C4-2B (cell line): ENCODE measurements at regions not wholly inside any gene's neighbourhood (a gene's known extent, or its start where the extent isn't known, plus 50 kb on each side); places are given as distances from the start of the nearest gene placed in this dataset.

Source experiments
- ZFX ChIP-seq: fragments of 450-650 bp; IDR thresholded peaks from 2 replicates; pipeline ENCODE4 v1.6.1; 2017
- TF ChIP-seq, protein P1 (sequence below): fragments of 450-650 bp; conservative IDR thresholded peaks from 2 replicates; pipeline ENCODE4 v1.5.1; 2017; ENCODE audit warnings: mild to moderate bottlenecking

DNA sequence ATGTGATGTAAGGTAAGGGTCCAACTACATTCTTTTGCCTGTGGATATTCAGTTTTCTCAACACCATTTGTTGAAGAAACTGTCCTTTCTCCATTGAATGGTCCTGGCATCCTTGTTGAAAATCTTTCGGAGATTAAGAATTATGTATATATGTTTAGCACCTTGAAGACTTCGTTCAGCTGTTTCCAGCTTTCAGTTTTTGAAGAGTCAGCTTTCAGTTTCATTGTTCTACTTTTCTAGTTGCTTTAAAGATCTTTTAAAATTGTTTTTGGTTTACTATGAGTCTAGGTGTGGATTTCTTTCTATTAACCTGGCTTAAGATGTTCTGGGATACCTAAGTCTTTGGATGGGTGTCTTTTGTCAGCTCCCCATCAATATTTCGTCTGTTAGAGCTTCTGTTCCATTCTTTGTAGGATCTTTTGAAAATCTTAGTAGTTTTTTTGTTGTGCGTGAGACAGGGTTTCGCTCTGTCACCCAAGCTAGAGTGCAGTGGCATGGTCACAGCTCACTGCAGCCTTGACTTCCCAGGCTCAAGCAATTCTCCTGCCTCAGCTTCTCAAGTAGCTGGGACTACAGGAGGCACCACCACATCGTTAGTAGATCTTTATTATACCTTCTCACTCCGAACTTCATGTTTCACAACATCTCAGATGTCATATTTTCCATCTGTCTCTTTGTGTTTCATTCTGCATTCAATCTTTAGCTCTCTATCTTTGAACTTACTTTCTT is 353.5 kb upstream of the B3GALT2 start:
- TF ChIP-seq, protein P1, sequence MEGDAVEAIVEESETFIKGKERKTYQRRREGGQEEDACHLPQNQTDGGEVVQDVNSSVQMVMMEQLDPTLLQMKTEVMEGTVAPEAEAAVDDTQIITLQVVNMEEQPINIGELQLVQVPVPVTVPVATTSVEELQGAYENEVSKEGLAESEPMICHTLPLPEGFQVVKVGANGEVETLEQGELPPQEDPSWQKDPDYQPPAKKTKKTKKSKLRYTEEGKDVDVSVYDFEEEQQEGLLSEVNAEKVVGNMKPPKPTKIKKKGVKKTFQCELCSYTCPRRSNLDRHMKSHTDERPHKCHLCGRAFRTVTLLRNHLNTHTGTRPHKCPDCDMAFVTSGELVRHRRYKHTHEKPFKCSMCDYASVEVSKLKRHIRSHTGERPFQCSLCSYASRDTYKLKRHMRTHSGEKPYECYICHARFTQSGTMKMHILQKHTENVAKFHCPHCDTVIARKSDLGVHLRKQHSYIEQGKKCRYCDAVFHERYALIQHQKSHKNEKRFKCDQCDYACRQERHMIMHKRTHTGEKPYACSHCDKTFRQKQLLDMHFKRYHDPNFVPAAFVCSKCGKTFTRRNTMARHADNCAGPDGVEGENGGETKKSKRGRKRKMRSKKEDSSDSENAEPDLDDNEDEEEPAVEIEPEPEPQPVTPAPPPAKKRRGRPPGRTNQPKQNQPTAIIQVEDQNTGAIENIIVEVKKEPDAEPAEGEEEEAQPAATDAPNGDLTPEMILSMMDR, result no peak
- no peak for TF ChIP-seq ZFX
